ENCODE measurements at regions not wholly inside any gene's neighbourhood (a gene's known extent, or its start where the extent isn't known, plus 50 kb on each side); places are given as distances from the start of the nearest gene placed in this dataset.

- DNase-seq = no peak
These were observed 169.0 kb upstream of the PITX1 start for GRCh38 chr5:135203019-135203418.

DNA sequence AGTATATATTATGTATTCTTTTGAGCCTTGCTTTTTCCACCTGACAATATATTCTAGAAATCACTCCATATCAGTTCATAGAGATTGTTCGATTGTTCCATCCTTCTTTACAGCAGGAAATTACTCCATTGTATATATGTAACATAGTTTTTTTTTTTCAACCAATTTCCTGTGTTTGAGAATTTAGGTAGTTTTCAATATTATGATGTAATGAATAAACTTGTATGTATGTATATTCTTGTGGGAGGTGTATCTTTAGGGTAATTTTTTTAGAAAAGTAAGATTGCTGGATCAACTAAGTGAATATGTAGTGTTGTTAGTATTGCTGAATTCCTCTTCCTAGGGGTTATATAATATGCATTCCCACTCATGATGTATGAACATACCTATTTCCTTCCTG is 165.9 kb upstream of the PITX1 start:
- DNase-seq = no peak

- no peak for DNase-seq
These were observed 162.5 kb upstream of the PITX1 start for GRCh38 chr5:135196483-135196882.

DNA sequence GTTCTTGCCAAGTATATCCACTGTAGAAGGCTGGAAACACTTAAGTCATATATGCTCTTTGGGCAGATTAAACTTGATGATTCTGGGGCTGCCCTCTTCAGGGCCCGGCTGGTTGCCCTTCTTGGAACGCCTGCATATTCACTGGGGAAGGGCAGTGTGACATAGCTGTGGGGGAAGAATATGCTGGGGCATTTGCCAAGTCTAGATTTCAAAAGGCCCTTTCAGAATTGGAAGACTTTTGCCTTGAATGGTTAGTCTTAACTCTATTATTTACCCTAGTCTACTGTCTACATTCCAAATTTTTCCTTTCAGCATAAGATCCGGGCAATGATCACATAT is 161.2 kb upstream of the PITX1 start:
- no peak for DNase-seq

DNA sequence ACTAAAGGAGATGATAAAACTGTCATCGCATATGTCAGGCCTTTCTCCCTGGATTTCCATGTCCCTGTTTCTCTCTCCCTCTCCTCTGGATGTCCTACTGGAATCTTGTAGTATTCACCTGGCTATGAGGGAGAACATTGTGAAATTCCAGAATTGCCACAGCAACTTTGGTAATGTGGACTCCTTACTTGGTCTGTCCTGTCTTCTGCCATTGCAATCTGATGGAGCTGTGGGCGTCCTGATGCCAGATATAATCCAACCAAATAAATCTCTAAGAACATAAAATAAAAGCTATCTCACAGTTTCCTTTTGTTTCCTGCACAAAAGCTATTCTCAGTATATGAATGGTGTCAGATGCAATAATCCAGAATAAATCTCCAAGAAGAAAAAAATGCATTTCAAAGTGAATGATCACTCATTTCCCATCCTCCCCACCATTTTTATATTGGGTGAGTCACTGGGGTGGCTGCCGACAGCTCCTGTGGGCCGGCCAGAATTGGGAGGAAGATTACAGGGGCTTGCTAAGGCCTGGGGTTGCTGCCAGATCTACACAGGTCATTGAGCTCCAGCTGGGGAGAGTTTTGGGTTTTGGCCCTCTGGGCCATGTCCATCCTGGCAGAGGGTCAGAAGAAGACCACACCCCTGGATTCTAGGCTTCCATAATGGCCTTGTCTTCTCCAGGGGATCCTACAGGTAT is 160.7 kb upstream of the PITX1 start:
- no peak for DNase-seq

DNA sequence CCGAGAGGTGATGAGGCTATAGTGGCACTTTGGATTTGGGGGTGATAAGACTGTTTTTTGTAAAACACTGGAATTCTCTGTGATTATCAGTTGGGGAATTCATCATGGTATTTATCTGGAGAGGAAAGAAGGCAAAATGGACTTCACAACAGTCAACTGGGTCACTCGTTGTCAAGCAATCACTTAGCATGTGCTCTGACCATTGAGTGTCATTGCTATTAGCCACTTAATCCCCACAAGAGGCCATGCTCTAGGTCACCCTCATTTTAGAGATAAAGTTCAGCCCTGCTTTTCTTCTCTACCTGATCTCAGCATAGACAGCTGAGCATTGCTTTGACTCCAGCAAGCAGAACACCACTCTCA is 160.1 kb upstream of the PITX1 start:
- DNase-seq = no peak

DNA sequence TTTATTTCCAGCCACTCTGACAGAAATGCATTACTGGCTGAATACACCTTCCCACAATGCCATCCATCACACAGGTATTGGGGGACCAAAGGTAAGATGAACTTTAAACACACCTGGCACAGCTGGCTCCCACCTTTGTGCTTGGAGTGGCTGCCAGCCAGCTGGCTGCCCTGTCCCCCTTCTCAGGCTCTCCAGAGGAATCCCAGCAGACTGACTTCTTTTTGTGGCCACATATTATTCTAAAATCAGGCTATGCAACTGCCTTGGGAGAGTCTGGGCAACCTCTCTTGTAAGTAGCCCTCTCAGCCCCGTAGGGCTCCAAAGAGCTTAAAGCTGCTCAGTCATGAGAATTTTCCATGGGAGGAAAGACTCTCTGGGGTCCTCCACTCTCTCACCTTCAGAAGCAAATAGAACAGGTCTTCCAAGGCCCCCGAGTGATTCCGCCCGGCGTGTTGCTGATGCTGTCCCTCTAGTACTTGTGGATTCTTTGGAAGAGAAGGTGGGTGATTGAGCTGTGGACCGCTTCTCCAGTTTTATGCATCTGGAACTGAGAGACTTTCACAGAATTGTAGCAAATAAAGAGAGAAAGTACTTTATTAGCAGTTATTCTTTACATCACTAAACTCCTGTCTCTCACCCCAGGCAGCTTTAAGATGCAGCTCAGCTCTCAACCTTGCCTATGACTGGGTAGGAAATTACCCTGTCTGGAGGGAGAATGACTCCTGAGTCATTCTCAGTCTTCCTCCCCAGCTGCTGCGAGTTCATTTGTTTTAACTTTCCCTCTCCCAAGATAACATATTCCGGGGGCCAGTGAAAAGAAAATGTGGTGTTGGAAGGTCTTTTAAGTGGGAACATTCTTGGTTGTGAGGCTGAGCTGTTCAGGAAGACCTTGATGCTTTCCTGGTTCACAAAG is 159.4 kb upstream of the PITX1 start:
- no peak for DNase-seq

DNA sequence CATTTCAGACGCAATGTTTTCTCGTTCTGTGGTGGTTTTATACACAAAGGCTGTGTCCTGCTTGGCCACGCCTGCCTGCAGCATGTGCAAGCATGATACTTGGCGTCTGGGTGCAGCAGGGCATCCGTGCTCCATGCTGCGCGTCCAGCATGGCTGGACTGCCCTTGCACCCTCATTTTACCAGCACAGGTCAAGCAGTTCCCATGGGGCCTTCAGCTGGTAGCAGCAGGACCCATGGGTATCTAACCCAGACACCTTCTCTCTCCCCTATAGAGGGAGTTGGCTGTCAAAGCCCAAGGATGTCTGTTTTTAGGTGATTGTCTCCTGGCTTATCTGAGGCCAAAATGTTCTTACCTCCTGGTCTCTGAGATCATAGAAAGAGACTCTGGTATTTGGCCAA is 158.3 kb upstream of the PITX1 start:
- no peak for DNase-seq

GRCh38 chr5:135191084-135191826 is 157.2 kb upstream of the PITX1 start:
- peak; percentile 32 for DNase-seq

DNA sequence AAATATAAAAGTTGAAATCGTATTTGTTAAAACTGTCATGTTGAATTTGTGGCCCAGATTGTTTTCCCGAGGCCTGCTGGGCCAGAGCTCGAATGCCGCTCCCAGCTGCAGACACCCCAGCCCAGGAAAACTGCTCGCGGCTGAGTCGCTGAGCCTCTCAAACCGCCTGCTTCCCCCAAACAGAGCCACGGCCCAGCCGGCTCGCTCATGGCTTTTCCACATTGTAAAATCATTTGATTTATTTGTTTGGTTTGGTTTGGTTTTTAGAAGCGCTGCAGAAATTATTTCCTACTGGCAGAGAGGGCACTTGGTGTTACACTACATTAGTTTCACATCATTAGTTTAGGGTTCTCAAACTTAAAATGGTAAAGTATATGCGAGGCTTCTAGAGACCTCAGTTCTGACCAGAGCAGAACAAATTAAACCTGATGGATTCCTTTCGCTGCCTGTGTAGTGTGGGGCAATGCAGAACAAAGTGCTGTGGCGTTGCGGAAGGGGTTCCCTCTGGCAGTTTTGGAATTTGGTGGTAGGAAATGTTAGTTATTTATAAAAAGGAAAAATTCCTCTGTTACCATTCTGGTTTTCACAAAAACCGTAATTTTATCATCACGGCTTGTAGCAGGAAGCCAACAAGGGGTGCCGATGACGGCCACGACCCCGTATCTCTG is 156.5 kb upstream of the PITX1 start:
- DNase-seq = no peak

GRCh38 chr5:135189024-135189423 is 155.0 kb upstream of the PITX1 start:
- DNase-seq = no peak

DNA sequence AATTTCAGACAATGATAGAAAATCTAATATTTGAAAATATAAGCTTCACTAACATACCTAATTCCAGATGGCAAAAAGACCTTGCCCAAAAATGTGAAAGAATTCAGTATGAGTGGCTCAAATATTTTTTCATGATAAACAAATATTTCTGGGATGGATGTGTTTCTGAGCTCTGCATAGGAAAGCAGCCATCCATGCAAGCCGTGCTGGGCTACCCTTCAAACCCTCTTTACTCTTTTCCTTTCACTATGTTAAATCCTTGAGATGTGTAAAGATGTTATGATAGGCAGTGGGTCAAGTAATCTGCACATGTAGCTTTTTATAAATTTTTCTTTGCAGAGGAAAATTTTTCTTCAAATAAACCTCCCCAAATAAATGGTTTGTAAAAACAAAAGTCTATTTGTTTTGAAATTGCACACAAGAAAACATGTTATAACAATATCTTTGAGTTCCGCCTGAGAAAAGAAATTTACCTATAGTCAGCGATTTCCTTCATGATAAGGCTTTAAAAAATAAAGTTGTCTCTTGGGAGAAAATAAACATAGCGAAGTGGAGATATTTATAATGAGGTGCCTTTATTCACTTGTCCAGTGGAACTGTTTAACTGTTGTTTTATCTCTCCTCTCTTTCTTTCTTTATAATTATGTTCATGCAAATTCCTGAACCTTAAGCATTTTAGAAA is 154.3 kb upstream of the PITX1 start:
- no peak for DNase-seq

GRCh38 chr5:135186662-135187522 is 152.9 kb upstream of the PITX1 start:
- no peak for DNase-seq

DNA sequence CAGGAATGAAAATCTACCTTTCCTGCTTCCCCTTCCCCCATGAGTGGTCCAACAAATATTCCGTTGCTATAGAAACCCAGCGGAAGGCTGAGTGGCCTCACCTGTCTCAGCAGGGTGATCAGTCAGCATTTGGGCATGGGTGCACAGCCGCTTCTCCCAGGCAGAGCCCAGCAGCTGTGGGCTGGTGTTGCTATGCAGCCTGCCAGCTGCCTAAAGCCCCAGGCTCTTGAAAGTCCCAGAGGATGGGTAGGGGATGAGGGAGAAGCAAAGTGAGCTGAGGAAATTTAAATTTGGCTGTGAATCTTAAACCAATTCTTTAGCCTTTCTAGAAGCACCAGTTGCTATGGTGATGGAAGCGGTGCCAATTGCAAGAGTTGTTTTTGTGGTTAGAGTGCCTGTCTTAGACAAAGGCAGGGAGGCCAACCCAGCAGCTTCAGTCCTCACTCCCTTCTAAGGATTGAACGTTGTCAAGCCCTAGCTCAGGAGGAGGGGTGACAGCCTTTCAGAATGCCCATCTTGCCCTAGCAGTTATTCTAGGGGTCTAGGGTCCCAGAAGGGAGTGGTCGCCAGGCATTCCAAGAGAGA is 151.5 kb upstream of the PITX1 start:
- DNase-seq = no peak

DNA sequence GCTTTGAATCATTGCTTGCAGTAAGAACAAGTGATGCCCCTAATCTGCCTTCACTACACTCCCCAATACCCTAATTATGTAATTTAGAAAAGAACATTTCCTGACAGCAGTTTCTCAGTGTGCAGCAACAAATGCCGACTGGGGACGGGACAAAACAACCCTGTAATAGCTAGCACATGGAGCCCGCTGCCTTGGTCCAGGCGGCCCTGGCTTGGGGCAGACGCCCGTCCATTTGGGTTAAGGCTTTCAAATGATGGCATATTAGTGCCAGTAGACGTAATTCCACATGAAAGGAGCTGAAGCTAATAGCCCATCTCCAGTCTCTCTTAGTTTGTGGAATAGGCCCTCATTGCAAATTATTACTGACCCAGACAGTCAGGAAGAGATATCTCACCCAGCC is 150.6 kb upstream of the PITX1 start:
- no peak for DNase-seq

DNA sequence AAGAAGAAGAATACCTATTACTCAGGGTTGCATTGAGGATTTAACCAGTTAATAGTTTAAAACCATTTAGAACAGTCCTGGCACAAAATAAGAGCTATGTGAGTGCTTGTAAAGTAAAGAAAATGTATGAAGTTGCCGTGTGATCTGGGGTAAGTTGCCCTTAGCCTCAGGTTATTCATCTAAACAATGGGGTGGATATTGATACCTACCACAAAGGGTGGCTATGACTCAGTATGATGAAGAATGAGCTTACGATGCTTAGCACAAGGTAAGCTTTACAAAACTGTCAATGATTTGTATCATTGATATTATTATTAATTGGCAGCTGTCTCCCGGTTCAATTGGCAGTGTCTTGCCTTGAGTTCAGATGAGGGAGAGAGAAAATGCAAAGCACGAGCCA is 149.4 kb upstream of the PITX1 start:
- no peak for DNase-seq

- no peak for DNase-seq
These were observed 148.6 kb upstream of the PITX1 start for GRCh38 chr5:135182675-135183074.

- no peak for DNase-seq
These were observed 147.6 kb upstream of the PITX1 start for GRCh38 chr5:135181653-135182052.

DNA sequence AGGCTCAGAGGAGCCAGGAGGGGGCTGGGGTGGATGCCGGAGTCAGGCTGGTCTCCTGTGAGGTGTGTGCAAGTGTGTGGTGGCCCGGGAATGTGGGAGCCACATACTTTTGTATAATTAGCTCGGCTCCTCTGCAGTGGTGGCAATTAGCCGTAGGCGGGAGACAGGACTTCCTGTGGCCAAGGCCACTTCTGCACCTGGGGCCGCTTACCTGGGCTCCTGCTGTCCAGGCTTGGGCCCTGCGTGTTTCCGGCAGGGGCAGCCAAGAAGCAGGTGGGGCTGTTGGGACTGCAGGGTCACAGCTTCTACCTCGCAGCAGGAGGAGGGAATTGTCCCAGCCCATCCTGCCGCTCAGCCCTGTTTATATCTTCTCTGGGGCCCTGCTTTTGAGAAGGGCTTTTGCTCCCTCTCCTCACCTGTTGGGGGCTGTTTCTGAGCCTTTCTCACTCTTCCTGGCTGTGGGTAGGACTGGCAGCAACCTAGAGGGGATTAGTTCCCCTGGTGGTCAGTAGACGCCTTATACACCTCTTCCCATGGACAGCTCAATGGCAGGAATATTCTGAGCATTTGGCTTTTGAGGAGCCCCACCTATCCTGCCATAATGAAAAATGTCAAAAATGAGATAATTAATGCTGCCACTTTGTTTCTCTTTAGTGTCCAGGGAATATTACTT is 145.4 kb upstream of the PITX1 start:
- DNase-seq = no peak

GRCh38 chr5:135178476-135179155 is 144.6 kb upstream of the PITX1 start:
- DNase-seq = no peak
